BE2C (cell line): ENCODE measurements at regions not wholly inside any gene's neighbourhood (a gene's known extent, or its start where the extent isn't known, plus 50 kb on each side); places are given as distances from the start of the nearest gene placed in this dataset.

Source experiments
- DNase-seq: peaks from one replicate; pipeline ENCODE4 v3.0.0-alpha.2; 2020
- H3K27me3 ChIP-seq: fragments of 250-450 bp; sonication (Bioruptor Pico); 2 replicates; pipeline ENCODE4 v1.5.1; 2020; ENCODE audit warnings: mild to moderate bottlenecking
- H3K36me3 ChIP-seq: fragments of 250-450 bp; sonication (Bioruptor Pico); 2 replicates; pipeline ENCODE4 v1.5.1; 2020; ENCODE audit warnings: mild to moderate bottlenecking
- H3K4me1 ChIP-seq: fragments of 250-450 bp; sonication (Bioruptor Pico); 2 replicates; pipeline ENCODE4 v1.5.1; 2020
- H3K4me3 ChIP-seq: 2 replicates; pipeline ENCODE4 v1.5.1; 2011; ENCODE audit warnings: low read depth, low read length
- H3K9me3 ChIP-seq: fragments of 250-450 bp; sonication (Bioruptor Pico); 2 replicates; pipeline ENCODE4 v1.5.1; 2020
- CTCF ChIP-seq: IDR thresholded peaks from 2 replicates; pipeline ENCODE4 v1.5.1; 2012; ENCODE audit warnings: mild to moderate bottlenecking, low read depth, low read length

GRCh38 chr12:24077161-24077560 is 127.7 kb upstream of the SOX5 start:
- H3K9me3 ChIP-seq, result no peaks in the 10 kb centered on the region
- no peaks in the 10 kb centered on the region for H3K27me3 ChIP-seq
- no peak overlapping the region for H3K4me3 ChIP-seq
- H3K36me3 ChIP-seq, result no peaks in the 10 kb centered on the region
- no peak for DNase-seq
- no peak for TF ChIP-seq CTCF
- H3K4me1 ChIP-seq, result no peaks in the 10 kb centered on the region

- no peak for DNase-seq
- H3K4me3 ChIP-seq, result no peak overlapping the region
- H3K27me3 ChIP-seq, result no peaks in the 10 kb centered on the region
- H3K9me3 ChIP-seq, result no peaks in the 10 kb centered on the region
- TF ChIP-seq CTCF, result no peak
- H3K36me3 ChIP-seq, result no peaks in the 10 kb centered on the region
- no peaks in the 10 kb centered on the region for H3K4me1 ChIP-seq
Measured at GRCh38 chr12:24075650-24076049, 126.2 kb upstream of the SOX5 start.

- no peak overlapping the region for H3K4me3 ChIP-seq
Measured at GRCh38 chr12:24073170-24073810, 123.8 kb upstream of the SOX5 start.

GRCh38 chr12:24072302-24072701 is 122.8 kb upstream of the SOX5 start:
- Histone ChIP-seq H3K4me1 (no peaks in the 10 kb centered on the region), H3K36me3 (no peaks in the 10 kb centered on the region), H3K27me3 (no peaks in the 10 kb centered on the region), H3K9me3 (no peaks in the 10 kb centered on the region), H3K4me3 (no peak overlapping the region)
- no peak for TF ChIP-seq CTCF
- DNase-seq, result no peak

More at GRCh38 chr12:24073170-24073810, 123.8 kb upstream of the SOX5 start:
- no peaks in the 10 kb centered on the region for H3K27me3 ChIP-seq
- no peak for DNase-seq
- H3K36me3 ChIP-seq, result no peaks in the 10 kb centered on the region
- H3K4me1 ChIP-seq, result no peaks in the 10 kb centered on the region
- no peak for TF ChIP-seq CTCF
- H3K9me3 ChIP-seq, result no peaks in the 10 kb centered on the region

GRCh38 chr12:24071842-24072241 is 122.4 kb upstream of the SOX5 start:
- Histone ChIP-seq H3K27me3 (no peaks in the 10 kb centered on the region), H3K36me3 (no peaks in the 10 kb centered on the region), H3K9me3 (no peaks in the 10 kb centered on the region), H3K4me3 (no peak overlapping the region), H3K4me1 (no peaks in the 10 kb centered on the region)
- DNase-seq, result no peak
- no peak for TF ChIP-seq CTCF

- Histone ChIP-seq H3K27me3 (no peaks in the 10 kb centered on the region), H3K4me3 (no peak overlapping the region), H3K36me3 (no peaks in the 10 kb centered on the region), H3K4me1 (no peaks in the 10 kb centered on the region), H3K9me3 (no peaks in the 10 kb centered on the region)
- DNase-seq, result no peak
- no peak for TF ChIP-seq CTCF
Measured at GRCh38 chr12:24069532-24070395, 120.3 kb upstream of the SOX5 start.
